HEK293 (cell line): ENCODE measurements at regions not wholly inside any gene's neighbourhood (a gene's known extent, or its start where the extent isn't known, plus 50 kb on each side); places are given as distances from the start of the nearest gene placed in this dataset.

Source experiments
- CTCF ChIA-PET: fragments of 350-600 bp; formaldehyde crosslinking; extraction: SDS; loops from one replicate; lab custom pipeline; 2021; ENCODE audit warnings: antibody characterized with exemption; lab: Yijun Ruan, JAX
- POLR2A ChIA-PET: fragments of 300-600 bp; formaldehyde crosslinking; extraction: SDS; loops from one replicate; lab custom pipeline; 2020; ENCODE audit warnings: antibody characterized with exemption, inconsistent platforms; lab: Yijun Ruan, JAX
- H3K27ac ChIP-seq: fragments of 200-500 bp; sonication (Bioruptor generic); 2 replicates; pipeline ENCODE4 v1.5.1; 2014; ENCODE audit warnings: low read depth, low read length, control low read depth, inconsistent platforms; ENCODE audit errors: extremely low read depth
- H3K36me3 ChIP-seq, 2 experiments: fragments of 200-500 bp in 1 of 2; sonication (Bioruptor generic) in 1 of 2; 1 replicate in 1 of 2; 2 replicates in 1 of 2; pipeline ENCODE4 v1.5.1; 2014 to 2017; ENCODE audit warnings: inconsistent platforms in 2 of 2, low read length in 2 of 2; ENCODE audit not compliant: control insufficient read depth in 2 of 2, insufficient read depth in 1 of 2
- H3K4me1 ChIP-seq: fragments of 200-500 bp; sonication (Bioruptor generic); 2 replicates; pipeline ENCODE4 v1.5.1; 2014; ENCODE audit warnings: mild to moderate bottlenecking, low read length, inconsistent platforms; ENCODE audit not compliant: control insufficient read depth, insufficient read depth
- H3K4me3 ChIP-seq: 2 replicates; pipeline ENCODE4 v1.5.1; 2011; ENCODE audit warnings: low read depth, mild to moderate bottlenecking, control low read depth, low read length, moderate library complexity
- H3K9me3 ChIP-seq: fragments of 200-500 bp; sonication (Bioruptor generic); 2 replicates; pipeline ENCODE4 v1.5.1; 2014; ENCODE audit warnings: low read depth, low read length, inconsistent platforms; ENCODE audit not compliant: control insufficient read depth, insufficient read depth
- HOXD13 ChIP-seq: sonication (generic); formaldehyde crosslinking; IDR thresholded peaks from 2 replicates; pipeline ENCODE4 v1.8.0; 2022; ENCODE audit warnings: missing genetic modification reagents, borderline replicate concordance
- MEIS1 ChIP-seq: sonication (generic); formaldehyde crosslinking; IDR thresholded peaks from 2 replicates; pipeline ENCODE4 v1.8.1; 2022; ENCODE audit warnings: missing genetic modification reagents, mild to moderate bottlenecking, borderline replicate concordance
- PRDM1 ChIP-seq: fragments of 450-650 bp; formaldehyde crosslinking; IDR thresholded peaks from 2 replicates; pipeline ENCODE4; 2016; ENCODE audit warnings: missing biosample characterization, missing genetic modification characterization
- ZNF157 ChIP-seq: fragments of 450-650 bp; formaldehyde crosslinking; IDR thresholded peaks from 2 replicates; pipeline ENCODE4 v1.5.1; 2016; ENCODE audit warnings: missing biosample characterization, missing genetic modification characterization
- ZNF416 ChIP-seq: fragments of 450-650 bp; formaldehyde crosslinking; IDR thresholded peaks from 2 replicates; pipeline ENCODE4 v1.5.1; 2016; ENCODE audit warnings: missing biosample characterization, missing genetic modification characterization
- ZNF560 ChIP-seq: fragments of 450-650 bp; formaldehyde crosslinking; IDR thresholded peaks from 2 replicates; pipeline ENCODE4 v1.5.1; 2017; ENCODE audit warnings: missing biosample characterization, missing genetic modification characterization, borderline replicate concordance
- TF ChIP-seq, protein P1 (sequence below): fragments of 450-650 bp; formaldehyde crosslinking; IDR thresholded peaks from 2 replicates; pipeline ENCODE4 v1.5.1; 2016; ENCODE audit warnings: missing biosample characterization, missing genetic modification characterization
- TF ChIP-seq, protein P2 (sequence below): fragments of 450-650 bp; formaldehyde crosslinking; IDR thresholded peaks from 2 replicates; pipeline ENCODE4 v1.5.1; 2016; ENCODE audit warnings: missing biosample characterization, missing genetic modification characterization
- TF ChIP-seq, protein P3 (sequence below): fragments of 450-650 bp; formaldehyde crosslinking; IDR thresholded peaks from 2 replicates; pipeline ENCODE4 v1.5.1; 2017; ENCODE audit warnings: missing biosample characterization, missing genetic modification characterization
- TF ChIP-seq, protein P4 (sequence below): fragments of 450-650 bp; formaldehyde crosslinking; IDR thresholded peaks from 2 replicates; pipeline ENCODE4 v1.5.1; 2016; ENCODE audit warnings: missing biosample characterization, missing genetic modification characterization
- TF ChIP-seq, protein P5 (sequence below): fragments of 450-650 bp; formaldehyde crosslinking; IDR thresholded peaks from 2 replicates; pipeline ENCODE4 v1.5.1; 2016; ENCODE audit warnings: missing biosample characterization, missing genetic modification characterization

DNA sequence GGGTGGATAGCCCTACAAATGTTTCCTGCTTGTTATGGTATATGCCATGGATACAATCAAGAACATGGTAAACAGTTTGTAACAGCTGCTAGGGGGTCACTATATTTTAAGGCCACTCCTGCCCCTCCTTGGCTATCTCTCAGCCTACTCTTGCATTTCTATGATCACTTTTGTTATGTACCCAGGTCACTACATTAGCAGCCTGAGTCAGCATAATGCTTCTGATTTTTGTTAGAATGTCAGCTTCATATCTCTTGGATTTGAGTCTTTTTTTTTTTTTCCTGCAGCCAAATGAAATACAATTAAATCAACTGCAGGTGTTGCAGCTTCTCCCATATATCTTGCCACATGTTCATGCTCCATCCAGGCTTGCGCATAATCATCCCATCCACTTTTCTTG is 629.7 kb upstream of the GRAMD2B start:
- CTCF ChIA-PET, result no interaction called here
- POLR2A ChIA-PET, result no interaction called here
- no peak for TF ChIP-seq ZNF416 (tag by site-specific recombination)
- TF ChIP-seq, protein P1, sequence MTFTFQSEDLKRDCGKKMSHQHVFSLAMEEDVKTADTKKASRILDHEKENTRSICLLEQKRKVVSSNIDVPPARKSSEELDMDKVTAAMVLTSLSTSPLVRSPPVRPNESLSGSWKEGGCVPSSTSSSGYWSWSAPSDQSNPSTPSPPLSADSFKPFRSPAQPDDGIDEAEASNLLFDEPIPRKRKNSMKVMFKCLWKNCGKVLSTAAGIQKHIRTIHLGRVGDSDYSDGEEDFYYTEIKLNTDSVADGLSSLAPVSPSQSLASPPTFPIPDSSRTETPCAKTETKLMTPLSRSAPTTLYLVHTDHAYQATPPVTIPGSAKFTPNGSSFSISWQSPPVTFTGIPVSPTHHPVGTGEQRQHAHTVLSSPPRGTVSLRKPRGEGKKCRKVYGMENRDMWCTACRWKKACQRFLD (tag by site-specific recombination), result no peak

DNA sequence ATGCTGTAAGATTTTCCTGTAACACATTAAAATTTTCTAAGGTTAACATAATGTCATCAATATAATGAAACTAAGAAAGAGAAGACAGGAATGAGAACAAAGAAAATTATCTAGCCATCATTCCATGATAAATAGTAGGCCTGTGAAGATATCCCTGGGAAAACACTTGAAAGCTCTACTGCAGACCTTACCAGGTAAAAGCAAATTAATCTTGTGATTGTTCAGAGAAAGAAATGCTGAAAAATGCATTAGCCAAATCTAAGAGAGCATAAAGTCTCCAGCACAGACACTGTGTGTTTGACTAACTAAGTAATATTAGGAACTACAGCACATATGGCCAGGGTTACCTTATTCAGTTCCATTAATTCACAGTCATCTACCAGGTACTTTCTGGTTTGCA is 628.3 kb upstream of the GRAMD2B start:
- H3K27ac ChIP-seq, result no peak overlapping the region
- H3K4me3 ChIP-seq, result no peak overlapping the region
- TF ChIP-seq ZNF560 (tag by site-specific recombination), result no peak
- TF ChIP-seq MEIS1, result no peak
- TF ChIP-seq HOXD13 (CRISPR knock-in tag), result no peak
- peak; percentile 94 for TF ChIP-seq ZNF157 (tag by site-specific recombination)
- TF ChIP-seq, protein P2, sequence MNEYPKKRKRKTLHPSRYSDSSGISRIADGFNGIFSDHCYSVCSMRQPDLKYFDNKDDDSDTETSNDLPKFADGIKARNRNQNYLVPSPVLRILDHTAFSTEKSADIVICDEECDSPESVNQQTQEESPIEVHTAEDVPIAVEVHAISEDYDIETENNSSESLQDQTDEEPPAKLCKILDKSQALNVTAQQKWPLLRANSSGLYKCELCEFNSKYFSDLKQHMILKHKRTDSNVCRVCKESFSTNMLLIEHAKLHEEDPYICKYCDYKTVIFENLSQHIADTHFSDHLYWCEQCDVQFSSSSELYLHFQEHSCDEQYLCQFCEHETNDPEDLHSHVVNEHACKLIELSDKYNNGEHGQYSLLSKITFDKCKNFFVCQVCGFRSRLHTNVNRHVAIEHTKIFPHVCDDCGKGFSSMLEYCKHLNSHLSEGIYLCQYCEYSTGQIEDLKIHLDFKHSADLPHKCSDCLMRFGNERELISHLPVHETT (tag by site-specific recombination), result no peak
- TF ChIP-seq, protein P3, sequence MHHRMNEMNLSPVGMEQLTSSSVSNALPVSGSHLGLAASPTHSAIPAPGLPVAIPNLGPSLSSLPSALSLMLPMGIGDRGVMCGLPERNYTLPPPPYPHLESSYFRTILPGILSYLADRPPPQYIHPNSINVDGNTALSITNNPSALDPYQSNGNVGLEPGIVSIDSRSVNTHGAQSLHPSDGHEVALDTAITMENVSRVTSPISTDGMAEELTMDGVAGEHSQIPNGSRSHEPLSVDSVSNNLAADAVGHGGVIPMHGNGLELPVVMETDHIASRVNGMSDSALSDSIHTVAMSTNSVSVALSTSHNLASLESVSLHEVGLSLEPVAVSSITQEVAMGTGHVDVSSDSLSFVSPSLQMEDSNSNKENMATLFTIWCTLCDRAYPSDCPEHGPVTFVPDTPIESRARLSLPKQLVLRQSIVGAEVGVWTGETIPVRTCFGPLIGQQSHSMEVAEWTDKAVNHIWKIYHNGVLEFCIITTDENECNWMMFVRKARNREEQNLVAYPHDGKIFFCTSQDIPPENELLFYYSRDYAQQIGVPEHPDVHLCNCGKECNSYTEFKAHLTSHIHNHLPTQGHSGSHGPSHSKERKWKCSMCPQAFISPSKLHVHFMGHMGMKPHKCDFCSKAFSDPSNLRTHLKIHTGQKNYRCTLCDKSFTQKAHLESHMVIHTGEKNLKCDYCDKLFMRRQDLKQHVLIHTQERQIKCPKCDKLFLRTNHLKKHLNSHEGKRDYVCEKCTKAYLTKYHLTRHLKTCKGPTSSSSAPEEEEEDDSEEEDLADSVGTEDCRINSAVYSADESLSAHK (tag by site-specific recombination), result no peak
- H3K36me3 ChIP-seq, result no peaks in the 10 kb centered on the region
- H3K4me1 ChIP-seq, result no peaks in the 10 kb centered on the region
- POLR2A ChIA-PET, result no interaction called here
- CTCF ChIA-PET, result no interaction called here
- no peaks in the 10 kb centered on the region for H3K9me3 ChIP-seq

More for the DNA sequence above, 629.7 kb upstream of the GRAMD2B start:
- H3K4me1 ChIP-seq, result no peaks in the 10 kb centered on the region
- no peaks in the 10 kb centered on the region for H3K9me3 ChIP-seq
- H3K4me3 ChIP-seq, result no peak overlapping the region
- H3K36me3 ChIP-seq, result no peaks in the 10 kb centered on the region
- H3K27ac ChIP-seq, result no peak overlapping the region

DNA sequence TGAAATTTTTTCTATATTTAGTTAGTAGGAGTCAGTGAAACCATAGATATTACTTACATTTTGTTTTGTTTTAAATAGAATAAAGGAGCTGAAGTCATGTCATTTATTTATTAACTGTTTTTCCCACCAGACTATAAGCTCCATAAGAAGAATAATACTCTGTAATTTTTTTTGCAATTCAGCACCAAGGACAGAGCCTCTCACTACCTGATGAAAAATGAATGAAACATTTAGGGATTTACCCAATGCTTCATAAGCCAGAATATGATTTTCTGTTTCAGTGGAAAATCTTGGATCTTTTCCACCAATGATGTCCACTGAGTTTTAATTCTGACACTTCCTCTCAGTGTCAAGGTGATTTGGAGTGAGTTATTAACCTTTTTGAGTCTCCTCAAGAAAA is 624.9 kb upstream of the GRAMD2B start:
- TF ChIP-seq, protein P4, sequence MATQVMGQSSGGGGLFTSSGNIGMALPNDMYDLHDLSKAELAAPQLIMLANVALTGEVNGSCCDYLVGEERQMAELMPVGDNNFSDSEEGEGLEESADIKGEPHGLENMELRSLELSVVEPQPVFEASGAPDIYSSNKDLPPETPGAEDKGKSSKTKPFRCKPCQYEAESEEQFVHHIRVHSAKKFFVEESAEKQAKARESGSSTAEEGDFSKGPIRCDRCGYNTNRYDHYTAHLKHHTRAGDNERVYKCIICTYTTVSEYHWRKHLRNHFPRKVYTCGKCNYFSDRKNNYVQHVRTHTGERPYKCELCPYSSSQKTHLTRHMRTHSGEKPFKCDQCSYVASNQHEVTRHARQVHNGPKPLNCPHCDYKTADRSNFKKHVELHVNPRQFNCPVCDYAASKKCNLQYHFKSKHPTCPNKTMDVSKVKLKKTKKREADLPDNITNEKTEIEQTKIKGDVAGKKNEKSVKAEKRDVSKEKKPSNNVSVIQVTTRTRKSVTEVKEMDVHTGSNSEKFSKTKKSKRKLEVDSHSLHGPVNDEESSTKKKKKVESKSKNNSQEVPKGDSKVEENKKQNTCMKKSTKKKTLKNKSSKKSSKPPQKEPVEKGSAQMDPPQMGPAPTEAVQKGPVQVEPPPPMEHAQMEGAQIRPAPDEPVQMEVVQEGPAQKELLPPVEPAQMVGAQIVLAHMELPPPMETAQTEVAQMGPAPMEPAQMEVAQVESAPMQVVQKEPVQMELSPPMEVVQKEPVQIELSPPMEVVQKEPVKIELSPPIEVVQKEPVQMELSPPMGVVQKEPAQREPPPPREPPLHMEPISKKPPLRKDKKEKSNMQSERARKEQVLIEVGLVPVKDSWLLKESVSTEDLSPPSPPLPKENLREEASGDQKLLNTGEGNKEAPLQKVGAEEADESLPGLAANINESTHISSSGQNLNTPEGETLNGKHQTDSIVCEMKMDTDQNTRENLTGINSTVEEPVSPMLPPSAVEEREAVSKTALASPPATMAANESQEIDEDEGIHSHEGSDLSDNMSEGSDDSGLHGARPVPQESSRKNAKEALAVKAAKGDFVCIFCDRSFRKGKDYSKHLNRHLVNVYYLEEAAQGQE (tag by site-specific recombination), result peak; percentile 93
- no peak for TF ChIP-seq PRDM1 (tag by site-specific recombination)
- TF ChIP-seq, protein P5, sequence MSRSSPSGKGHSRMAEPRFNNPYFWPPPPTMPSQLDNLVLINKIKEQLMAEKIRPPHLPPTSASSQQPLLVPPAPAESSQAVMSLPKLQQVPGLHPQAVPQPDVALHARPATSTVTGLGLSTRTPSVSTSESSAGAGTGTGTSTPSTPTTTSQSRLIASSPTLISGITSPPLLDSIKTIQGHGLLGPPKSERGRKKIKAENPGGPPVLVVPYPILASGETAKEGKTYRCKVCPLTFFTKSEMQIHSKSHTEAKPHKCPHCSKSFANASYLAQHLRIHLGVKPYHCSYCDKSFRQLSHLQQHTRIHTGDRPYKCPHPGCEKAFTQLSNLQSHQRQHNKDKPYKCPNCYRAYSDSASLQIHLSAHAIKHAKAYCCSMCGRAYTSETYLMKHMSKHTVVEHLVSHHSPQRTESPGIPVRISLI (tag by site-specific recombination), result peak; percentile 24; the same call in 1 of the 2 replicates
- H3K4me1 ChIP-seq, result no peaks in the 10 kb centered on the region
- POLR2A ChIA-PET, result no interaction called here
- CTCF ChIA-PET, result interaction anchor here (0.7 kb wide), 1 partner anchor 191 kb away, joined by 3 read pairs; no protein-coding TSS in a partner anchor
- H3K27ac ChIP-seq, result no peak overlapping the region
- no peaks in the 10 kb centered on the region for H3K36me3 ChIP-seq
- H3K9me3 ChIP-seq, result no peaks in the 10 kb centered on the region
- no peak overlapping the region for H3K4me3 ChIP-seq
